ENCODE measurements at regions not wholly inside any gene's neighbourhood (a gene's known extent, or its start where the extent isn't known, plus 50 kb on each side); places are given as distances from the start of the nearest gene placed in this dataset.

- H3K27me3 ChIP-seq (replicated peaks; ENCODE audit: insufficient read depth, low read length): no peaks in the 10 kb centered on the region
- H3K27ac ChIP-seq (ENCODE audit: low read length): no peak overlapping the region
- H4K20me1 ChIP-seq (ENCODE audit: insufficient read depth, low read length): no peaks in the 10 kb centered on the region
- H3K36me3 ChIP-seq (replicated peaks; ENCODE audit: insufficient read depth, low read length): no peaks in the 10 kb centered on the region
- no peaks in the 10 kb centered on the region for H3K9me3 ChIP-seq (replicated peaks; ENCODE audit: insufficient read depth, low read length)
- TF ChIP-seq EZH2 (optimal IDR thresholded peaks at IDR 0.05; ENCODE audit: low read depth, low read length): no peak
- TF ChIP-seq EZH2phosphoT487 (IDR thresholded peaks at IDR 0.05; ENCODE audit: low read length): no peak
- TF ChIP-seq, protein P1, sequence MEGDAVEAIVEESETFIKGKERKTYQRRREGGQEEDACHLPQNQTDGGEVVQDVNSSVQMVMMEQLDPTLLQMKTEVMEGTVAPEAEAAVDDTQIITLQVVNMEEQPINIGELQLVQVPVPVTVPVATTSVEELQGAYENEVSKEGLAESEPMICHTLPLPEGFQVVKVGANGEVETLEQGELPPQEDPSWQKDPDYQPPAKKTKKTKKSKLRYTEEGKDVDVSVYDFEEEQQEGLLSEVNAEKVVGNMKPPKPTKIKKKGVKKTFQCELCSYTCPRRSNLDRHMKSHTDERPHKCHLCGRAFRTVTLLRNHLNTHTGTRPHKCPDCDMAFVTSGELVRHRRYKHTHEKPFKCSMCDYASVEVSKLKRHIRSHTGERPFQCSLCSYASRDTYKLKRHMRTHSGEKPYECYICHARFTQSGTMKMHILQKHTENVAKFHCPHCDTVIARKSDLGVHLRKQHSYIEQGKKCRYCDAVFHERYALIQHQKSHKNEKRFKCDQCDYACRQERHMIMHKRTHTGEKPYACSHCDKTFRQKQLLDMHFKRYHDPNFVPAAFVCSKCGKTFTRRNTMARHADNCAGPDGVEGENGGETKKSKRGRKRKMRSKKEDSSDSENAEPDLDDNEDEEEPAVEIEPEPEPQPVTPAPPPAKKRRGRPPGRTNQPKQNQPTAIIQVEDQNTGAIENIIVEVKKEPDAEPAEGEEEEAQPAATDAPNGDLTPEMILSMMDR (IDR thresholded peaks at IDR 0.05; ENCODE audit: low read length): no peak
- H3K9me2 ChIP-seq (replicated peaks; ENCODE audit: insufficient read depth, low read length): no peaks in the 10 kb centered on the region
- H3K4me1 ChIP-seq (ENCODE audit: low read length): no peaks in the 10 kb centered on the region
- H3K4me3 ChIP-seq (ENCODE audit: low read length): no peak overlapping the region
- H3F3A ChIP-seq (ENCODE audit: insufficient read depth, low read length): no peaks in the 10 kb centered on the region
- H3K4me2 ChIP-seq (ENCODE audit: low read depth, low read length): no peak overlapping the region
- no peaks in the 10 kb centered on the region for H3K79me2 ChIP-seq (ENCODE audit: low read length)
- DNase-seq: no peak
- H3K9ac ChIP-seq (ENCODE audit: low read length): no peak overlapping the region
- H2AFZ ChIP-seq (ENCODE audit: low read length): no peak overlapping the region
Measured at GRCh38 chr4:103778221-103778620, 58.4 kb upstream of the TACR3 start.

DNA sequence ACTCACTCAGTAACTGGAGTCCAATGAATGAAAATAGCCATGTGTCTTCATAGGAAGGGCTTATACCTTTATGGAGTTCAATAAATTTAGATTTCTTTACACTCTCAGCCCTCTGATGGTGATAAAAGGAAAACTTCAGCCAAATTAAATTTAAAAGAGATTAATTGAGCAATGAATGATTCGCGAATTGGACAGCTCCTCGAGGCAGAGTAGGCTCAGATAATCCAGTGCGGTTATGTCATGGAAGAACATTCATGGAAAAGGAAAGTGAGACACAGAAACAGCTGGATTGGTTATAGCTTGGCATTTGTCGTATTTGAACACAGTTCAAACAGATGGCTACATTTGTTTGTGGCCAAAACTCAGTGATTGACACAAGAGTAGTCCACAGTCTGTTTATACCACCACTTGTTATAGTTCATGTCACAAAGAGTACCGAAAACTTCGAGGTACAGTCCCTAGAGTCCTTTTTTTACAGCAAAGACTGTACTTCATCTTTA lies 54.6 kb upstream of the TACR3 start:
- Histone ChIP-seq H3K9me2 (replicated peaks; ENCODE audit: insufficient read depth, low read length) (no peaks in the 10 kb centered on the region), H3F3A (ENCODE audit: insufficient read depth, low read length) (no peaks in the 10 kb centered on the region), H2AFZ (ENCODE audit: low read length) (no peak overlapping the region), H3K4me1 (ENCODE audit: low read length) (no peaks in the 10 kb centered on the region), H3K9ac (ENCODE audit: low read length) (no peak overlapping the region), H3K4me3 (ENCODE audit: low read length) (no peak overlapping the region), H3K79me2 (ENCODE audit: low read length) (no peaks in the 10 kb centered on the region), H3K36me3 (replicated peaks; ENCODE audit: insufficient read depth, low read length) (no peaks in the 10 kb centered on the region), H3K4me2 (ENCODE audit: low read depth, low read length) (no peak overlapping the region), H3K27me3 (replicated peaks; ENCODE audit: insufficient read depth, low read length) (no peaks in the 10 kb centered on the region), H3K9me3 (replicated peaks; ENCODE audit: insufficient read depth, low read length) (no peaks in the 10 kb centered on the region), H3K27ac (ENCODE audit: low read length) (no peak overlapping the region), H4K20me1 (ENCODE audit: insufficient read depth, low read length) (no peaks in the 10 kb centered on the region)
- DNase-seq: no peak
- TF ChIP-seq, protein P1 (IDR thresholded peaks at IDR 0.05; ENCODE audit: low read length): no peak
- TF ChIP-seq EZH2 (optimal IDR thresholded peaks at IDR 0.05; ENCODE audit: low read depth, low read length) (no peak), EZH2phosphoT487 (IDR thresholded peaks at IDR 0.05; ENCODE audit: low read length) (no peak)

- Histone ChIP-seq H3K27me3 (replicated peaks; ENCODE audit: insufficient read depth, low read length) (no peaks in the 10 kb centered on the region), H3K27ac (ENCODE audit: low read length) (no peak overlapping the region), H3K9ac (ENCODE audit: low read length) (no peak overlapping the region), H2AFZ (ENCODE audit: low read length) (no peak overlapping the region), H4K20me1 (ENCODE audit: insufficient read depth, low read length) (no peaks in the 10 kb centered on the region), H3K79me2 (ENCODE audit: low read length) (no peaks in the 10 kb centered on the region), H3K9me2 (replicated peaks; ENCODE audit: insufficient read depth, low read length) (no peaks in the 10 kb centered on the region), H3K4me2 (ENCODE audit: low read depth, low read length) (no peak overlapping the region), H3K9me3 (replicated peaks; ENCODE audit: insufficient read depth, low read length) (no peaks in the 10 kb centered on the region), H3K4me1 (ENCODE audit: low read length) (no peaks in the 10 kb centered on the region), H3K4me3 (ENCODE audit: low read length) (no peak overlapping the region), H3K36me3 (replicated peaks; ENCODE audit: insufficient read depth, low read length) (no peaks in the 10 kb centered on the region), H3F3A (ENCODE audit: insufficient read depth, low read length) (no peaks in the 10 kb centered on the region)
- DNase-seq: no peak
- TF ChIP-seq EZH2 (optimal IDR thresholded peaks at IDR 0.05; ENCODE audit: low read depth, low read length) (no peak), EZH2phosphoT487 (IDR thresholded peaks at IDR 0.05; ENCODE audit: low read length) (no peak)
- TF ChIP-seq, protein P1 (IDR thresholded peaks at IDR 0.05; ENCODE audit: low read length): no peak
Measured at GRCh38 chr4:103773691-103774231, 54.0 kb upstream of the TACR3 start.

Data from MM.1S (cell line).